GM10248 (cell line): ENCODE measurements at regions not wholly inside any gene's neighbourhood (a gene's known extent, or its start where the extent isn't known, plus 50 kb on each side); places are given as distances from the start of the nearest gene placed in this dataset.
"Not testable (repeated sequence)": the region's sequence is repeated elsewhere in the genome, so short reads cannot be mapped to it uniquely, and the experiment has no call there.

Experiments
- CTCF ChIA-PET: fragments of 300-600 bp; sonication (Branson Sonifier 250); formaldehyde crosslinking; extraction: SDS; loops from one replicate; lab custom pipeline; 2021; ENCODE audit warnings: antibody characterized with exemption; lab: Yijun Ruan, JAX
- POLR2A ChIA-PET: fragments of 350-650 bp; sonication (Branson Sonifier 250); formaldehyde crosslinking; extraction: SDS; loops from one replicate; lab custom pipeline; 2020; ENCODE audit warnings: antibody characterized with exemption; lab: Yijun Ruan, JAX
- DNase-seq: peaks from one replicate; pipeline ENCODE4 v3.0.0; 2012; ENCODE audit errors: extremely low spot score
- CTCF ChIP-seq: IDR thresholded peaks from 2 replicates; pipeline ENCODE4 v1.5.1; 2012; ENCODE audit warnings: mild to moderate bottlenecking, low read depth; ENCODE audit errors: extremely low read depth, missing control alignments, control extremely low read depth

- TF ChIP-seq CTCF, result no peak
- no peak for DNase-seq
- ChIA-PET POLR2A (no interaction called here), CTCF (interaction anchor here (1.3 to 1.9 kb wide), 2 partner anchors 24 to 653 kb away, joined by 3 to 5 read pairs; no protein-coding TSS in a partner anchor)
These were observed 128.5 kb upstream of the FAM174A start for GRCh38 chr5:100406640-100407039.

DNA sequence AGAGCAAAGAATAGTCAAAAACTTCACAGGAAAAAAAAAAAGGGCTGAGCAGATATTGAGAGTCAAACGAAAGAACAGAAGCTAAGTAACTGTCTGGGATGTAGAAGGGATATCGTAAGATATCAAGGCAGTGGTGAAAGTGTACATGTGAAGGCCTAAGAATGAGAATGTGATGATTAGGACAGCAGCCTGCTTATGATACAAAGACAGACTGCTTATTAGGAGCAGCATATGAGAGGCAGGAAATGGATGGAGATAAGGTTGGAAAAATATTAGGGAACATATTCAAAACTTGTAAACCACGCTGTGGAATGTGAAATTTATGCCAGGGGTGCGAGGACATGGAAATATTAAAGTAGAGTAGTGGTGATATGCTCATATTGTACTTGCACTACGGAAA lies 133.1 kb upstream of the FAM174A start:
- no peak for TF ChIP-seq CTCF
- POLR2A ChIA-PET, result no interaction called here
- CTCF ChIA-PET, result interaction anchor here (1.1 kb wide), 1 partner anchor 28 kb away, joined by 3 read pairs; no protein-coding TSS in a partner anchor
- DNase-seq, result no peak

- ChIA-PET CTCF (no interaction called here), POLR2A (no interaction called here)
- no peak for DNase-seq
- no peak for TF ChIP-seq CTCF
These were observed 134.0 kb upstream of the FAM174A start for GRCh38 chr5:100401149-100401548.

GRCh38 chr5:100398815-100399214 lies 136.4 kb upstream of the FAM174A start:
- CTCF ChIA-PET, POLR2A ChIA-PET, DNase-seq: not testable (repeated sequence)

- POLR2A ChIA-PET, CTCF ChIA-PET, DNase-seq: not testable (repeated sequence)
These were observed 155.8 kb upstream of the FAM174A start for GRCh38 chr5:100379254-100379858.

- POLR2A ChIA-PET, DNase-seq, CTCF ChIA-PET: not testable (repeated sequence)
These were observed 170.3 kb upstream of the FAM174A start for GRCh38 chr5:100364757-100365478.

DNA sequence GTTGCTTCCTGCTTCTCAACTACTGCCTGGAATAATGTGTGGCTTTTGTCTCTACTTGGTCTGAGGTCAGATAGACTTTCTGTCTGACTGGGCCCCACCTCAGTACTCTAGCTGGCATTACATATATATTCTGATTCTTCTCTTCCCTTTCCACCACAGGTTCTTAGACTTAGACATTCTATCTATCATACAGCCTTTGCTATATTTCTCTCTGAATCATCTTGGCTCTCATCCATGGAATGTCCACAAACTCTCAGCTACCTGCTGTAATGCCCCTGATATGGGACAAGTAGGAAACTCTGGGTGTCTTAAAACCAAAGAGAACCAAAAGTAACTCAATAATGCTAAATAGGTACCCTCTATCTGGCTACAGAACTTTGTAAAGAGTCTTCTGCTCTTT lies 170.8 kb upstream of the FAM174A start:
- CTCF ChIA-PET, POLR2A ChIA-PET, DNase-seq: not testable (repeated sequence)

GRCh38 chr5:100359998-100360397 lies 175.2 kb upstream of the FAM174A start:
- POLR2A ChIA-PET, CTCF ChIA-PET, DNase-seq: not testable (repeated sequence)

DNA sequence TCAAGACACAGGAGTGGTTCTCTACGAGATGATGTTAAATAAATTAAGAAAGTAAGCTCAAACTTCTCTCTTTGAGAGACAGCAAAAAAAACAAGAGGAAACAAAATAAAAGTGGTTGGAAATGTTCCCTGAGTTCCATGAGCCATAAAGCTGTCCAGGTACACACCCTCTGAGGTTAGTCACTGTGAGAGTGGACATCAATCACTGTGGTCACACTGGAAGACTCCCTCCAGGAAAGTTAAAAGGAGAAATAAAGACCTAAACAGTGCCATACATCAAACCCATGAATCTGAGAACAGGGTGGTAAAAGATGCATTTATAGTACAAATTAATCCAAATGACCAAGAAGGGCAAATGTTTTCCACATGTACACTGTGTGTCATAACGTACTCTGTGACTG lies 188.9 kb upstream of the FAM174A start:
- POLR2A ChIA-PET, CTCF ChIA-PET, DNase-seq: not testable (repeated sequence)

DNA sequence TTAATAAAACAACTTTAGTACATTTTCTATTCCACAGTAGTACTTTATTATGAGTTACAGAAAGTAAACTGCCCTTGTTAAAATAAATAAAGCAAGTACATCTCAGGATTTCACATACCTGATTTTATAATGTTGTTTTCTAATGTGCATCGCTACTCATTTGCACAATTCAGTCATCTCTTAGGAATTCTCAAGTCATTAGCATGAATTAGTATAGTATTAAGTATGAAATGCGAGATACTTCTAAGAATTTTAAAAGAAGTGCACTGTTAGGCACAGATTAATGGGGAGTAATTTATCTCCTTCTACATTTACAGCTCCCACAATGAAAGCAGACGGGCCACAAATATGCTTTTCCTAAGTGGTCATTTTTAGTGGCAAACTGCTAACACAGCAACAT lies 193.7 kb upstream of the FAM174A start:
- POLR2A ChIA-PET, CTCF ChIA-PET: not testable (repeated sequence)

More for the DNA sequence above, 193.7 kb upstream of the FAM174A start:
- not testable (repeated sequence) for DNase-seq
